H1 (cell line): ENCODE measurements at regions not wholly inside any gene's neighbourhood (a gene's known extent, or its start where the extent isn't known, plus 50 kb on each side); places are given as distances from the start of the nearest gene placed in this dataset.

Experiments used
- CTCF ChIA-PET: fragments of 300-600 bp; sonication (Branson Sonifier 250); formaldehyde crosslinking; loops from one replicate; lab custom pipeline; 2021; ENCODE audit not compliant: partially characterized antibody; lab: Charles Lee
- POLR2A ChIA-PET: fragments of 300-600 bp; sonication (Branson Sonifier 250); formaldehyde crosslinking; loops from one replicate; lab custom pipeline; 2021; ENCODE audit warnings: inconsistent platforms; ENCODE audit not compliant: partially characterized antibody; lab: Charles Lee
- DNase-seq, 2 experiments: peaks; one replicate each; pipeline versions ENCODE4 v3.0.0 to v3.0.0-alpha.2; 2010 to 2022; ENCODE audit warnings: low spot score in 2 of 2, low read depth in 1 of 2, mixed read lengths in 1 of 2
- FAIRE-seq: peaks from 2 replicates; lab custom pipeline; 2011; peaks lifted over from hg19 to GRCh38; lab: Jason Lieb, UNC
- H2AFZ ChIP-seq: 2 replicates; pipeline ENCODE4 v1.8.1; 2012; ENCODE audit warnings: low read length, inconsistent platforms
- H2AK5ac ChIP-seq: 2 replicates; pipeline ENCODE4 v1.6.1; 2013; ENCODE audit warnings: low read depth, low read length
- H2BK120ac ChIP-seq: replicated peaks from 2 replicates; pipeline ENCODE3; 2013; ENCODE audit warnings: low read depth, low read length, inconsistent platforms
- H2BK12ac ChIP-seq: 2 replicates; pipeline ENCODE4 v1.6.1; 2013; ENCODE audit warnings: low read depth, low read length
- H2BK15ac ChIP-seq: 2 replicates; pipeline ENCODE4 v1.6.1; 2013; ENCODE audit warnings: low read length
- H2BK20ac ChIP-seq: 2 replicates; pipeline ENCODE4 v1.6.1; 2013; ENCODE audit warnings: low read length
- H2BK5ac ChIP-seq: 2 replicates; pipeline ENCODE4 v1.6.1; 2013; ENCODE audit warnings: low read depth, low read length
- H3K14ac ChIP-seq: 2 replicates; pipeline ENCODE4 v1.6.1; 2013; ENCODE audit warnings: inconsistent platforms; ENCODE audit not compliant: insufficient read length
- H3K18ac ChIP-seq: 2 replicates; pipeline ENCODE4 v1.6.1; 2013; ENCODE audit warnings: low read length; ENCODE audit errors: extremely low read depth
- H3K23ac ChIP-seq: 2 replicates; pipeline ENCODE4 v1.6.1; 2013; ENCODE audit warnings: inconsistent platforms; ENCODE audit not compliant: insufficient read length
- H3K23me2 ChIP-seq: 2 replicates; pipeline ENCODE4 v1.6.1; 2013; ENCODE audit warnings: low read depth, low read length
- H3K27ac ChIP-seq: 2 replicates; pipeline ENCODE4 v1.6.1; 2011; ENCODE audit warnings: low read depth, low read length, inconsistent platforms
- H3K27me3 ChIP-seq, 4 experiments: replicated peaks in 1 of 4; 1 replicate in 1 of 4; 2 replicates in 3 of 4; pipeline versions ENCODE4 v1.6.1 to v1.8.1; 2011 to 2013; ENCODE audit warnings: low read length in 3 of 4, mild to moderate bottlenecking in 3 of 4, inconsistent platforms in 2 of 4, mixed read lengths in 2 of 4, moderate library complexity in 1 of 4; ENCODE audit not compliant: control insufficient read depth in 3 of 4, insufficient read depth in 3 of 4; ENCODE audit errors: extremely low read depth in 1 of 4
- H3K36me3 ChIP-seq, 4 experiments: 2 replicates each; pipeline versions ENCODE4 v1.6.1 to v1.8.1; 2011 to 2013; ENCODE audit warnings: mild to moderate bottlenecking in 4 of 4, low read length in 3 of 4, moderate library complexity in 2 of 4, control low read depth in 1 of 4, inconsistent platforms in 1 of 4; ENCODE audit not compliant: insufficient read depth in 4 of 4, control insufficient read depth in 2 of 4
- H3K4ac ChIP-seq: replicated peaks from 2 replicates; pipeline ENCODE3; 2013; ENCODE audit warnings: low read length, low read depth, mixed read lengths, inconsistent platforms; ENCODE audit not compliant: insufficient read length
- H3K4me1 ChIP-seq, 4 experiments: replicated peaks in 1 of 4; 1 replicate in 1 of 4; 2 replicates in 3 of 4; pipeline versions ENCODE4 v1.6.1 to v1.8.1; 2011 to 2013; ENCODE audit warnings: low read length in 3 of 4, inconsistent platforms in 2 of 4, mixed read lengths in 1 of 4; ENCODE audit not compliant: insufficient read depth in 4 of 4, control insufficient read depth in 3 of 4
- H3K4me2 ChIP-seq, 2 experiments: 2 replicates each; pipeline versions ENCODE4 v1.6.1 to v1.8.1; 2011 to 2013; ENCODE audit warnings: low read depth in 2 of 2, low read length in 2 of 2, control low read depth in 1 of 2, inconsistent platforms in 1 of 2, mild to moderate bottlenecking in 1 of 2; ENCODE audit not compliant: insufficient read depth in 1 of 2
- H3K4me3 ChIP-seq, 4 experiments: fragments of 200-600, 300-600 bp in 1 of 4; sonication (generic), shearing (Covaris generic), sonication (Bioruptor Twin) in 1 of 4; 2 replicates each; pipeline versions ENCODE4 v1.5.1 to v1.8.1; 2011 to 2016; ENCODE audit warnings: low read length in 4 of 4, low read depth in 3 of 4, control low read depth in 2 of 4, inconsistent platforms in 2 of 4, mild to moderate bottlenecking in 2 of 4, mixed read lengths in 1 of 4, moderate library complexity in 1 of 4; ENCODE audit not compliant: insufficient read depth in 2 of 4; ENCODE audit errors: extremely low read depth in 1 of 4
- H3K56ac ChIP-seq: replicated peaks from 2 replicates; pipeline ENCODE3; 2013; ENCODE audit warnings: low read depth, mild to moderate bottlenecking, mixed read lengths, low read length, inconsistent platforms; ENCODE audit not compliant: insufficient read length
- H3K79me1 ChIP-seq: 2 replicates; pipeline ENCODE4 v1.6.1; 2013; ENCODE audit warnings: low read depth, low read length, control low read depth
- H3K79me2 ChIP-seq, 2 experiments: 2 replicates each; pipeline versions ENCODE4 v1.6.1 to v1.8.1; 2012 to 2013; ENCODE audit warnings: low read length in 2 of 2, mild to moderate bottlenecking in 2 of 2, inconsistent platforms in 1 of 2; ENCODE audit not compliant: insufficient read depth in 2 of 2, control insufficient read depth in 1 of 2
- H3K9ac ChIP-seq, 4 experiments: replicated peaks in 1 of 4; 1 replicate in 1 of 4; 2 replicates in 3 of 4; pipeline versions ENCODE4 v1.6.1 to v1.8.1; 2011 to 2013; ENCODE audit warnings: low read depth in 3 of 4, low read length in 3 of 4, control low read depth in 2 of 4, mild to moderate bottlenecking in 2 of 4, moderate library complexity in 2 of 4, inconsistent platforms in 1 of 4; ENCODE audit errors: extremely low read depth in 1 of 4
- H3K9me3 ChIP-seq, 2 experiments: 2 replicates each; pipeline versions ENCODE4 v1.6.1 to v1.8.1; 2012 to 2013; ENCODE audit warnings: mild to moderate bottlenecking in 2 of 2, moderate library complexity in 2 of 2, control low read depth in 1 of 2, inconsistent platforms in 1 of 2, low read depth in 1 of 2, low read length in 1 of 2, mixed read lengths in 1 of 2; ENCODE audit not compliant: insufficient read depth in 2 of 2
- H4K20me1 ChIP-seq, 2 experiments: replicated peaks in 1 of 2; 2 replicates each; pipeline versions ENCODE3 to v1.8.1; 2011 to 2013; ENCODE audit warnings: inconsistent platforms in 2 of 2, low read length in 2 of 2, mild to moderate bottlenecking in 1 of 2; ENCODE audit not compliant: insufficient read depth in 2 of 2, control insufficient read depth in 1 of 2
- H4K5ac ChIP-seq: 2 replicates; pipeline ENCODE4 v1.6.1; 2013; ENCODE audit warnings: low read length, low read depth, mixed read lengths, inconsistent platforms; ENCODE audit not compliant: insufficient read length
- H4K8ac ChIP-seq: 2 replicates; pipeline ENCODE4 v1.8.0; 2013; ENCODE audit warnings: mild to moderate bottlenecking, moderate library complexity, low read length, inconsistent platforms; ENCODE audit not compliant: insufficient read depth; ENCODE audit errors: extremely low read depth
- H4K91ac ChIP-seq: replicated peaks from 2 replicates; pipeline ENCODE3; 2013; ENCODE audit warnings: low read length, mixed read lengths, inconsistent platforms; ENCODE audit not compliant: insufficient read length
- ASH2L ChIP-seq: fragments of 200-600, 300-600 bp; sonication (generic); IDR thresholded peaks from one replicate; pipeline ENCODE4 v1.7.1; 2017; ENCODE audit warnings: low read length
- EZH2 ChIP-seq: fragments of 200-600 bp; sonication (generic); IDR thresholded peaks from 2 replicates; pipeline ENCODE4 v1.7.1; 2012; ENCODE audit warnings: low read depth, mild to moderate bottlenecking, moderate library complexity, low read length, inconsistent platforms; ENCODE audit not compliant: severe bottlenecking
- JUND ChIP-seq: IDR thresholded peaks from 2 replicates; pipeline ENCODE4 v1.6.1; 2011; ENCODE audit warnings: mild to moderate bottlenecking, improper control_type of control experiment, low read length
- MAFK ChIP-seq: IDR thresholded peaks from 2 replicates; pipeline ENCODE4 v1.6.1; 2012; ENCODE audit warnings: low read depth, mild to moderate bottlenecking, improper control_type of control experiment, low read length
- NANOG ChIP-seq: IDR thresholded peaks from 2 replicates; pipeline ENCODE4 v1.6.1; 2011; ENCODE audit warnings: low read length, low read depth, mild to moderate bottlenecking, inconsistent platforms; ENCODE audit not compliant: insufficient read depth, poor library complexity, severe bottlenecking
- POLR2A ChIP-seq, 2 experiments: IDR thresholded peaks; 1 replicate in 1 of 2; 2 replicates in 1 of 2; pipeline ENCODE4 v1.6.1; 2011; ENCODE audit warnings: low read depth in 2 of 2, low read length in 2 of 2, mild to moderate bottlenecking in 2 of 2; ENCODE audit errors: control extremely low read depth in 1 of 2
- POU5F1 ChIP-seq: IDR thresholded peaks from 2 replicates; pipeline ENCODE4 v1.6.1; 2011; ENCODE audit warnings: low read depth, mild to moderate bottlenecking, low read length, moderate library complexity
- SP4 ChIP-seq: IDR thresholded peaks from 2 replicates; pipeline ENCODE4 v1.6.1; 2012; ENCODE audit warnings: low read length, inconsistent platforms
- TAF7 ChIP-seq: optimal IDR thresholded peaks from 2 replicates; pipeline ENCODE3; 2011; ENCODE audit warnings: low read depth, mild to moderate bottlenecking, inconsistent platforms, low read length, moderate library complexity, borderline replicate concordance
- TBP ChIP-seq: IDR thresholded peaks from 2 replicates; pipeline ENCODE4 v1.6.1; 2011; ENCODE audit warnings: low read depth, low read length, improper control_type of control experiment
- TCF12 ChIP-seq: IDR thresholded peaks from 2 replicates; pipeline ENCODE4 v1.6.1; 2011; ENCODE audit warnings: low read depth, mild to moderate bottlenecking, low read length
- WGBS, 2 experiments: shearing (Covaris generic) in 1 of 2; methylation state at CpG; one replicate each; pipeline versions ENCODE4 v1.1.6 to v1.1.7; 2013 to 2015; ENCODE audit warnings: low lambda C conversion rate in 2 of 2, mixed read lengths in 2 of 2, inconsistent platforms in 1 of 2, low coverage in 1 of 2, missing lambda C conversion rate in 1 of 2; ENCODE audit not compliant: insufficient replicate concordance in 2 of 2, insufficient coverage in 1 of 2, insufficient read length in 1 of 2; ENCODE audit errors: extremely low coverage in 1 of 2, missing lambda C conversion rate in 1 of 2; 5-methylcytosine and 5-hydroxymethylcytosine counted together
- TF ChIP-seq, protein P1 (sequence below): IDR thresholded peaks from 2 replicates; pipeline ENCODE4 v1.6.1; 2012; ENCODE audit warnings: inconsistent platforms
- TF ChIP-seq, protein P2 (sequence below): IDR thresholded peaks from 2 replicates; pipeline ENCODE4 v1.6.1; 2011; ENCODE audit warnings: low read length, improper control_type of control experiment

DNA sequence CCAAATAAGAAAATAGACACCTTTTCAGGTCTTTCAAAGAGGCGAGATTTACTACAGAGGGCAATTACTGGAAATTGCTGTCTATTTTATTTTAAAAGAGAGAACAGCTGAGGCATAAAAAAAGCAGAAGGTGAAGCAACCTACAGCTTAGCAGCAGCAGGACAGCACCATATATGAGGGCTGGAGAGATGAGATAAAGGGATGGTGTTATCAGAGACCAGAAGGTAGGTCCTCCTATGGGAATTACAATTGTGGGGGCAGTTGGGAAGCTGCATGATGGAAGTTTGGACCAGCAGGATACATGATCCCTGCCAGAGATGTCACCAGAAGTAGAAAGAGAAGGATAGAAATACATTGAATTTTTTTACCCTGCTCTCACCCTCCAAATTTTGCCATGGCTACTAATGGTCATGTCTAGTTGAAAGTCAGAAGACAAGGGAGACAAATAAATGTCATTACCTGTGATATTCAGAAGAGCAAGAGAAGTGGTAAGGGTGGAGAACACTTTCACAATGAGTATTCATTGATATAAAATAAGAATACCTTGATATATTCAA lies 77.2 kb upstream of the CALCR start:
- no peak overlapping the region for H4K5ac ChIP-seq
- no peak overlapping the region for H2BK12ac ChIP-seq
- no peak overlapping the region for H2BK5ac ChIP-seq
- H3K79me1 ChIP-seq, result no peaks in the 10 kb centered on the region
- WGBS, 2 experiments, result 100% methylated on average over 1 of the region's 1 CpG; no CpG with 5 or more reads in 1 of the 2 experiments
- CTCF ChIA-PET, result interaction anchor here (1.5 kb wide), 1 partner anchor 28 kb away, joined by 4 read pairs; no protein-coding TSS in a partner anchor
- no peak overlapping the region for H2AK5ac ChIP-seq
- H3K9me3 ChIP-seq, result no peaks in the 10 kb centered on the region
- H3K14ac ChIP-seq, result no peak overlapping the region
- no peak overlapping the region for H2BK15ac ChIP-seq
- H3K23me2 ChIP-seq, result no peaks in the 10 kb centered on the region
- no peak overlapping the region for H3K56ac ChIP-seq
- H3K18ac ChIP-seq, result no peak overlapping the region
- POLR2A ChIA-PET, result interaction anchor here (0.6 to 1.4 kb wide), 5 partner anchors 10 to 30 kb away, joined by 3 to 5 read pairs (median 3); no protein-coding TSS in a partner anchor
- no peak overlapping the region for H4K8ac ChIP-seq
- no peak overlapping the region for H4K91ac ChIP-seq
- DNase-seq, result no peak
- no peak for FAIRE-seq
- no peak overlapping the region for H2AFZ ChIP-seq
- no peak overlapping the region for H2BK120ac ChIP-seq
- no peak overlapping the region for H3K4me2 ChIP-seq
- no peak overlapping the region for H3K4ac ChIP-seq
- H3K27me3 ChIP-seq, result no peaks in the 10 kb centered on the region
- no peaks in the 10 kb centered on the region for H3K79me2 ChIP-seq
- H3K4me3 ChIP-seq, result no peak overlapping the region
- no peak overlapping the region for H3K23ac ChIP-seq
- no peaks in the 10 kb centered on the region for H4K20me1 ChIP-seq
- H3K36me3 ChIP-seq, result no peaks in the 10 kb centered on the region; a peak in 1 of 8 replicates
- no peak overlapping the region for H2BK20ac ChIP-seq
- H3K4me1 ChIP-seq, result peaks cover 0 to 5% (median 0%) of the 10 kb centered on the region in 4 experiments; a peak in 1 of 7 replicates
- H3K9ac ChIP-seq, result no peak overlapping the region; a peak in 1 of 7 replicates
- H3K27ac ChIP-seq, result no peak overlapping the region
- TF ChIP-seq NANOG (no peak), POLR2A (IDR thresholded peaks at IDR 0.05; ENCODE audit: control extremely low read depth in 1 of 2, low read depth in 2 of 2, low read length in 2 of 2) (no peak; a peak in 1 of 3 replicates), EZH2 (no peak), POU5F1 (no peak), TCF12 (no peak), ASH2L (no peak), SP4 (no peak), TBP (no peak), JUND (no peak), TAF7 (no peak), MAFK (no peak)
- TF ChIP-seq, protein P1, sequence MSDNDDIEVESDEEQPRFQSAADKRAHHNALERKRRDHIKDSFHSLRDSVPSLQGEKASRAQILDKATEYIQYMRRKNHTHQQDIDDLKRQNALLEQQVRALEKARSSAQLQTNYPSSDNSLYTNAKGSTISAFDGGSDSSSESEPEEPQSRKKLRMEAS, result no peak
- TF ChIP-seq, protein P2, sequence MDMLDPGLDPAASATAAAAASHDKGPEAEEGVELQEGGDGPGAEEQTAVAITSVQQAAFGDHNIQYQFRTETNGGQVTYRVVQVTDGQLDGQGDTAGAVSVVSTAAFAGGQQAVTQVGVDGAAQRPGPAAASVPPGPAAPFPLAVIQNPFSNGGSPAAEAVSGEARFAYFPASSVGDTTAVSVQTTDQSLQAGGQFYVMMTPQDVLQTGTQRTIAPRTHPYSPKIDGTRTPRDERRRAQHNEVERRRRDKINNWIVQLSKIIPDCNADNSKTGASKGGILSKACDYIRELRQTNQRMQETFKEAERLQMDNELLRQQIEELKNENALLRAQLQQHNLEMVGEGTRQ, result no peak
